Esophagus muscularis mucosa (tissue), 3 donors: ENCODE measurements at regions not wholly inside any gene's neighbourhood (a gene's known extent, or its start where the extent isn't known, plus 50 kb on each side); places are given as distances from the start of the nearest gene placed in this dataset.

ENCODE experiments used
- CTCF ChIP-seq, 3 experiments: fragments of 200-600 bp in 2 of 3; fragments of 450-650 bp in 1 of 3; sonication (generic) in 2 of 3; IDR thresholded peaks; one replicate each; pipeline ENCODE4 v1.5.1; 2017 to 2019; ENCODE audit warnings: antibody characterized with exemption in 3 of 3, mild to moderate bottlenecking in 2 of 3, moderate library complexity in 1 of 3
- POLR2A ChIP-seq: fragments of 450-650 bp; IDR thresholded peaks from one replicate; pipeline ENCODE4 v1.6.1; 2017; ENCODE audit warnings: antibody characterized with exemption, moderate library complexity, mild to moderate bottlenecking, low read depth

- no peak for TF ChIP-seq POLR2A
- TF ChIP-seq CTCF (IDR thresholded peaks at IDR 0.05) = no peak
Measured at GRCh38 chr12:89906178-89906577, 197.5 kb upstream of the ATP2B1 start.
